DMS53 treated with DMSO at 0.1 percent for 48 hours (cell line): ENCODE measurements at regions not wholly inside any gene's neighbourhood (a gene's known extent, or its start where the extent isn't known, plus 50 kb on each side); places are given as distances from the start of the nearest gene placed in this dataset.
"Not testable (repeated sequence)": the region's sequence is repeated elsewhere in the genome, so short reads cannot be mapped to it uniquely, and the experiment has no call there.

Source experiments
- DNase-seq: peaks from one replicate; lab custom pipeline; 2025; ENCODE audit not compliant: unreplicated experiment; lab: John Stamatoyannopoulos, UW

DNA sequence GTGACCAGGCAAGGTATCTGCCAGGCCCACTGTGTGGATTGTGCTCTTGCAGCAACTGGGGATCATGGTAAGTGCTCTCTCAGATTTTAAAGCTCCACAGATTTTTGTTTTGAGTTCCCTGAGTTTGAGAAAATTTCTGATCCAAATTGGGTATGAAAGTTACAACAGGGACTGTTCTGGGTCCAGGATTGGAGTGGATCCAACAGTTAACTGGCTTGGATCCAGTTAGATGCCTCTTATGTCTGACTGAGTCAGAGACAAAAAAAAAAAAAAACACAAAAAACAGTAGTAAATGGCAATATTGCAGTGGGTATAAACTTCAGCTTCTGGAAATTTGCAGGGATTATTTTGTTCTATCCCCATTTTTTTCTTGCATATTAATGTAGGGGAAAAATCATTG lies 598.8 kb downstream of the C12orf50 start:
- no peak for DNase-seq

DNA sequence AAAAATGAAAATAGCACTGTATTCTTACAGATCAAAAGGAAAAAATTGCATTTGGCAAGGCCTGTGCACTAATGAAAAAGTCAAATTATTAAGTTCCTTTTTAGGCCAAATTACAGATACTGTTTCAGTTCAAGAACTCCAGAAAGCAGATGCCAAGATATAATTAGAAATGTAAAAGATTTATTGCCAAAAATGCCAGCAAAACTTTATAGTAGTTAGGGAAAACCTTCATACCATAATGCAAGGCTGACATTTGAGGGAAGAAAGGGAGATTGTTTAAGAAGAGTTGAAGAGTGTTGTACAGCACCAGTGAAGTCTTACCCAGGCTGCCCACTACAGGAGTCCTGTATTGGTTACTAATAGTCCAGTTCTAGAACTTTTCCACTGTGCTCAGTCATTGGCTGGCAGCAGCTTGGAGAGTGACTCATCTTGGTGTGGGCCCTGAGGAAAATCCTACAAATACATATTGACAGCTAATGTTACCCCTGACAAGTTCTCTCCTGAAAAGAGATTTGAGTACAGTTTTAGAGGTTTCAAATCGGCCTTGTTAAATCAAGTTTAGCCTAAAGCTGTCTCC lies 600.4 kb downstream of the C12orf50 start:
- no peak for DNase-seq

DNA sequence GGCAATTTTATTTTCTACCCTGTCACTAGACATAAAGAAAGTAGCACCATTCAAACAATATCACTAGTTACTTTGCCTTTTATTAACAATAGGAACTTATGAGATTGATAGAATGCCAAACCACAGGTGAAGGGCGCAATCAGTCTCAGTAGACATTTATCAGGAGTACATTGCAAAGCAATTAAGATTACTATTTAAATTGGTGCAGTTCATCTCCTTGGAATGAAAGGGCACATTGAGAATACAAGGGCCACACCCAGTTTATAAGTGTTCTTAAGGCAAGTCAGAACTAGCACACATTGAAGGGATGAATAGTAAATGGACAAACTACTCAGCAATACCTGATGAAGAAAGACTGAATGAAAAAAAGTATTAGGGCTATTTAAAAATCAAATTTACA lies 601.4 kb downstream of the C12orf50 start:
- no peak for DNase-seq

DNA sequence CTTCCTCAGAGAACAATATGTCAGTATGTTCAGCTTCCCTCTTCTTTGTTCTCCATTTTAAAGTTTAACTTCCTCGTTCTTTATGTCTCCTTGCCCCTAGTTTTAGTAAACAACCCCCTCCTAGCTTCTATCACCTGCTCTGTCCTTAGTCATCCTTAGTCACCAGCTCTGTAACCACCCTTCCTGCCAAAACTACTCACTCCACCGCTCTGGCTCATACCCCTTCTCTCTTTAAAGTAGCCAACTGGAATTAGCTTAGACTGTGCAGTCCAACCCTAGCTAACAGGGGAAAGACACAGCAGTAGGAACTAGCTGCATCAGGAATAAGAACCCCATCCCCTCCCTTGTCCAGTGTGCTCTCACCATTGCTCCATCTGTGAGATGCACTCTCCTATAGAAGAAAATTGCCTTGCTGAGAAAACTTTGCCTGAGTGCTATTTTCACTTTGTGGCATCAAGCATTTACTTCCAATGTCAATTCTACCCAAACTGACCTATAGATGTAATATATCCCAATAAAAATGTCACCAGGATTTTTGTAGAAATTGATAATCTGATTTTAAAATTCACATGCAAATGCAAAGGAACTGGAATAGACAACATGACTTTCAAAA lies 603.2 kb downstream of the C12orf50 start:
- peak; percentile 12 for DNase-seq

DNA sequence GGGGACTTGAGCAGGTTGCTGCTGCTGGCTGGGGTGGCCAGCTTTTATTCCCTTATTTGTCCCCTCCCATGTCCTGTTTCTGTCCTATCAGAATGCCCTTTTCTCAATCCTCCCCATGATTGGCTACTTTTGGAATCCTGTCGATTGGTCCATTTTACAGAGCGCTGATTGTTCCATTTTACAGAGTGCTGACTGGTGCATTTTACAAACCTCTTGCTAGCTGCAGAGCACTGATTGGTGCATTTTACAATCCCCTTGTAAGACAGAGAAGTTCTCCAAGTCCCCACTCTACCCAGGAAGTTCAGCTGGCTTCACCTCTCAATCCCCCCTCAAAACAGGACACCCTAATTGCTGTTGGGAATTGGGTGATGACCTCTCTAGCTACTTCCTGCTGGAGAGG lies 608.0 kb downstream of the C12orf50 start:
- not testable (repeated sequence) for DNase-seq

DNA sequence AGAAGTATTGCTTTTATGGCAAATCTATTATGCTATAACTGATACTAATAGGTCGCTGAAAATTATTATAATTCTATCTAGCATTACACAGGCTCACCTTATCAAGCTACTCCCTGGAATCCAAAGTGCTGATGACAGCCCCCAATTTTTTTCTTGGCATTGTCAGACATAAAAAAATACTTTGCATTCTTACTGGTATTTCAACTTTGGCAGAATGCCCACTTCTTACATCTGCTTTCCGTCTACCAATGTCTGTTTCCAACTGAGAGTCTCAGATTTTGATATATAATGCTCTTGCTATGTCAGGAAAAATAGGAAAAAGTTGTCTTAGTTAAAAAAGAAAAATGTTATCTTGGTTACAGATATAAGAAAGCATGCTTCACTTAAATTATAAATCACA lies 615.4 kb downstream of the C12orf50 start:
- no peak for DNase-seq

- no peak for DNase-seq
Observed at GRCh38 chr12:87406926-87407325, 622.3 kb downstream of the C12orf50 start.

DNA sequence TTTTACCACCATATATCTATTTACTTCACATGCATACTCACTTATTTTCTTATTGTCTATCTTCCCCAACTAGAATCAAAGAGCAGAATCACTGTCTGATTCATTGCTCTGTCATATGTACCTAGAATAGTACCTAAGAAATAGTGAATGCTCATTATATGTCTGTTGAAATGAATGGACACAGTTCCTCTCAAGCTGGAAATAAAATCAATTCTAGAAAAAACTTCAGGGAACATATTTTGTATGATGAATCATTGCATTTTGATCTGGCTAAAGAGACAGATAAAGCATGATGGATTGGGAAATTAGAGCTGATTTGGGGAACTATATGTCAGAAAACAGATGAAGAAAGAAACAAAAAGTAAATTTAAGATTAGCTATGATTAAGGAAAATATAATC lies 623.3 kb downstream of the C12orf50 start:
- DNase-seq, result no peak

- not testable (repeated sequence) for DNase-seq
Observed at GRCh38 chr12:87394168-87394567, 635.0 kb downstream of the C12orf50 start.

GRCh38 chr12:87388376-87388775 lies 640.8 kb downstream of the C12orf50 start:
- DNase-seq, result no peak

DNA sequence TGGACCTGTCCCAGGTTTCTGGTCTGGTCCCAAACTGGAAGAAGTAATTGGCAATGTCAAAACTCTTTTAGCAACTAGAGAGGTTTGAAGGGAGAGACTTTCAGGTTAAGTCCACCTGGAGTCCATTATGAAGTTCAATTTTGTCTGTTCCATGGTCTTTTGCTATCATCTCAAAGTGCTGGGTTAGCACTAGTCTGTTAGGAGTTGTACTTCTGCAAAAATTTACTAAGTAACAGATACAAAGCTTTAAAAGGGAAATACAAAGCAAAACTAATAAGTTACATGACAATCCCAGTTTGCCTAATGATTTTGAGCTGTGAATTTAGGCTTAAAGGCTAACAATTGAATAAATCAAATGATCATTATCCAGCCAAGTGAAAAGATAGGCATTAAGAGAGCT lies 643.9 kb downstream of the C12orf50 start:
- DNase-seq, result no peak

- DNase-seq, result no peak
Observed at GRCh38 chr12:87384226-87384625, 645.0 kb downstream of the C12orf50 start.

GRCh38 chr12:87383680-87384079 lies 645.5 kb downstream of the C12orf50 start:
- peak; percentile 35 for DNase-seq

DNA sequence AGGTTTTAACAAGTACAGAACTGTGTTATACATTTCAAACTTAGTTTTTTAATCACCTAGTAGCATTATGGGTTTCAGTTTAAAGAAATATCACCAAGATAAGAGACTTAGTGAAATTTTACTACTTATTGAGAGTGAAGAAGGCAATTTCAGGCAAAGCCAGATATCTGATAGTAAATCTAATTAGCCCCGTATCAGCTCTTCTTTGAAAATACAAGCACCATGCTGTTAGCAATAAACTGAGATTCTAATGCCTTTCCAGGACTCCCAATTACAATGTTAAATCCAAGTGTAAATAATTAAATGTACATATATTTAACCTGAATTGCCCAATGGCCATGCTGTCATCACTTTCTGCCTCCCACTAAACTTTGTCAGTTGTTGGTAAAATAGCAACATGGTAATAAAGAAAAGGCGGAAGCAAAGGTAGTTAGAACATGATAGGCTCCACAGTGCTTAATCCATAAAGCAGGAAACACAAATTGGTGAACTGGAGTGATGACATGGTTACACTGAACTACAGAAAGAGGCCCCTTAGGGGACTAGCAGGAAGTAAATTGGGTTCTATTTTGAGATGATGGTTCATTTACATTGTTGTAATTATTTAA lies 646.1 kb downstream of the C12orf50 start:
- DNase-seq, result no peak

GRCh38 chr12:87382436-87382835 lies 646.8 kb downstream of the C12orf50 start:
- no peak for DNase-seq

DNA sequence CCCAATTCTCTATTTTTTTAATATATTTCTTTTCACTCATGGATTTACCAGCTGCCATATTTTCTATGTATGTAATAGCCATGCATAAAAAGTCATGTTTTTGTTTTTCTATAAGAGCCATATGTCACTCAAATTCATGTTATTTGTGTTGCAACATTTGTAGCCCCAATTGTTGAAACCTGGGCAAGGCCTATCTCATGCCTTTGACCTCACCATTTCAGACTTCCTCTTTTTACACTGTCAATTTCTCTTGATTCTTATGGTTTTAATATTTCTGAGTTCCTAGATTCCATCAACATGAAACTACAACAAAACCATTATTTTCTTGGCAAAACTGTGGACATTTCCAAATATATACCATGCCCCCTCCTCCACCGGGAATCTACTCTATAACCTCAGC lies 647.5 kb downstream of the C12orf50 start:
- DNase-seq, result no peak

- no peak for DNase-seq
Observed at GRCh38 chr12:87378526-87378925, 650.7 kb downstream of the C12orf50 start.

DNA sequence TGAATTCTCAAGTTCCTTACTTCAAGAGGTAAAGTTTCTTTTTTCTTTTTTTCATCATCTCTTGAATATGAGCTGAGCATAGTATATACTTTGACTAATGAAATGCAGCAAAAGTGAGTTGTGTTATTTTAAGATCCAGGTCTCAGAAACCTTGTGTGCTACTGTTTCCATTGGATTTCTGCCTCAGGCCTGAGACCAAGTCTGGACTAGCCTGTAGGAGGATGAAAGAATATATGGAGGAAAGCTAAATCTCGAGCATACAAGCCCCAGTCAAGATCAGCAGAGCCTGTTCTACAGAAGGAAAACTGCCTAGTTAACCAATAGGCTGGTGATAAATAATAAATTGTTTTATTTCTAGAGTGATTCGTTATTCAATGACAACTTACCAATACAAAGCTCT lies 652.5 kb downstream of the C12orf50 start:
- no peak for DNase-seq

DNA sequence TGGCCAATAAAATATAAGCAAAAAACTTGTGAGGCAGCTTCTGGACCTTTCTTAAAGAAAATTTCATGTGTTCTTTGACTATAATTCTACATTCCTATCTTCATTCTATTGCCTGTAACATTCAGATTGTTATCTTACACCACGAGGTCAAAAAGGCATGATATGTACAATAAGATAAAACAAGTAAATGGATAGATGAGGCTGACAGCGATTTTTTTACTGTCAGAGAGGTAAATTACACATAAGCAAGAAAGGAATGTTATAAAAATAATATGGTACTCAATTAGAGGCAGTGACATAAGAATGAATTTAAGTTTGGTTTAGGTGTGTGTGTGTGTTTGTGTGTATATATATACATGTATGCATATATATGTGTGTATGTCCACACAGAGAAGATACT lies 660.0 kb downstream of the C12orf50 start:
- no peak for DNase-seq

- DNase-seq, result peak; percentile 70
Observed at GRCh38 chr12:87368259-87368658, 660.9 kb downstream of the C12orf50 start.

DNA sequence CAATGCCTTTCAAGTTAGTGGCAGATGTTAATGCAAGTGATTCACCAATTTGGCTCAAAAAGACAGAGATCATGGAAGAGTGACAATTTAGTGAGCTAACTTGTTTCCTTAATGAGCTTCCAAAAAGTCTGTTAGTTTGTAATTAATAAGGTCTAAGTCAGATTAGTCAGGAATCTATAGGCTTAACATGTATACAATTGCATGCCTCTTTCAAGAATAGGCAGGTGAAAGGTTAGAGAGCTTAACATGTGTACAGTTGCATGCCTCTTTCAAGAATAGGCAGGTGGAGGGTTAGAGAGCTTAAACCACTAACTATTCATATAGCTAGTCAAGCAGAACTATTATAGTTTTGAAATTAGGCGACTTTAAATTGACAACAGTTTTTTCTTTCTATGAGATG lies 663.8 kb downstream of the C12orf50 start:
- peak; percentile 30 for DNase-seq

DNA sequence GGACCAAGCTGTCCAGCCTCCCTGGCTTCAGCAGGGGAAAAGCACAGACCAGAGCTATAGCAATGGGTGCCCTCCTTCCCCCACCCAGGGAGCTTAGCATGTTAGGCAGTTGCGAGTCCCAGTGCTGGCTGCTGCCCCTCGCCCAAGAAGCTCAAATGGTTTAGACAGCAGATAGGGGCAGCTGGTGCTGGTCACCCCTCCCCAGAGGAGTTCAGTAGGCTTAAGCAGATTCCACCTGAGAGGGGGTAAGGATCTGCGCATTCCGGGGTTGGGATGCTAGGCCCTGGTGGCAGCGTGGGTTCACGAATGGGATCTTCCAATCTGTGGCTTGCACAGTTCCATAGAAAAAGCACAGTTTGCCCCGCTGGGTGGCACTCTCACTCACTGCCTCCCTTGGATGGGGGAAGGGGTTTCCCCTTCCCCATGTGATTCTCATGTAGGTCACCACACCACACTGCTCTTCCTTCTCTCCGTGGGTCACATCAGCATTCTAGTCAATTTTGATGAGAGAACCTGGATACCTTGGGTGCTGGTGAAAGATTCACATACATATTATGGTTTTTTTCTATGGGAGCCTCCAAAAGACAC lies 665.6 kb downstream of the C12orf50 start:
- no peak for DNase-seq
